Keratinocyte (primary cell): ENCODE measurements at regions not wholly inside any gene's neighbourhood (a gene's known extent, or its start where the extent isn't known, plus 50 kb on each side); places are given as distances from the start of the nearest gene placed in this dataset.

Experiments used
- DNase-seq: peaks from one replicate; pipeline ENCODE4 v3.0.0-alpha.2; 2011; ENCODE audit warnings: low read depth, missing footprints, low spot score
- FAIRE-seq: peaks from 2 replicates; lab custom pipeline; 2011; peaks lifted over from hg19 to GRCh38; lab: Jason Lieb, UNC
- H2AFZ ChIP-seq: 2 replicates; pipeline ENCODE4 v1.6.0; 2012; ENCODE audit warnings: low read length, control low read depth, inconsistent platforms; ENCODE audit not compliant: control insufficient read depth
- H3K27ac ChIP-seq: 2 replicates; pipeline ENCODE4 v1.5.1; 2011; ENCODE audit warnings: low read length; ENCODE audit not compliant: control insufficient read depth, insufficient read depth
- H3K27me3 ChIP-seq: 3 replicates; pipeline ENCODE4 v1.6.0; 2011; ENCODE audit warnings: low read length; ENCODE audit not compliant: control insufficient read depth, insufficient read depth; ENCODE audit errors: extremely low read depth
- H3K36me3 ChIP-seq, 2 experiments: 2 replicates in 1 of 2; 3 replicates in 1 of 2; pipeline ENCODE4 v1.5.1; 2011; ENCODE audit warnings: low read length in 2 of 2, mild to moderate bottlenecking in 1 of 2; ENCODE audit not compliant: control insufficient read depth in 2 of 2, insufficient read depth in 2 of 2; ENCODE audit errors: extremely low read depth in 1 of 2
- H3K4me1 ChIP-seq: 3 replicates; pipeline ENCODE4 v1.5.1; 2011; ENCODE audit warnings: low read length; ENCODE audit not compliant: control insufficient read depth, insufficient read depth; ENCODE audit errors: extremely low read depth
- H3K4me2 ChIP-seq: 3 replicates; pipeline ENCODE4 v1.6.0; 2011; ENCODE audit warnings: low read depth, low read length; ENCODE audit not compliant: control insufficient read depth, insufficient read depth; ENCODE audit errors: extremely low read depth
- H3K4me3 ChIP-seq, 3 experiments: fragments of 200-600 bp in 1 of 3; sonication (generic) in 1 of 3; 2 replicates in 2 of 3; 3 replicates in 1 of 3; pipeline ENCODE4 v1.5.1; 2011 to 2016; ENCODE audit warnings: low read length in 3 of 3, mild to moderate bottlenecking in 3 of 3, control low read depth in 2 of 3, inconsistent platforms in 1 of 3, low read depth in 1 of 3, mixed read lengths in 1 of 3, mixed run types in 1 of 3, moderate library complexity in 1 of 3; ENCODE audit not compliant: control insufficient read depth in 2 of 3, insufficient read depth in 2 of 3; ENCODE audit errors: extremely low read depth in 1 of 3
- H3K79me2 ChIP-seq: 2 replicates; pipeline ENCODE4 v1.6.0; 2012; ENCODE audit warnings: low read length; ENCODE audit not compliant: control insufficient read depth, insufficient read depth
- H3K9ac ChIP-seq: 3 replicates; pipeline ENCODE4 v1.6.0; 2011; ENCODE audit warnings: low read length; ENCODE audit not compliant: control insufficient read depth, insufficient read depth; ENCODE audit errors: extremely low read depth
- H3K9me1 ChIP-seq: 3 replicates; pipeline ENCODE4 v1.6.0; 2011; ENCODE audit warnings: low read length; ENCODE audit not compliant: control insufficient read depth, insufficient read depth; ENCODE audit errors: extremely low read depth
- H3K9me3 ChIP-seq: 2 replicates; pipeline ENCODE4 v1.5.1; 2012; ENCODE audit warnings: low read depth, low read length; ENCODE audit not compliant: control insufficient read depth
- H4K20me1 ChIP-seq: 3 replicates; pipeline ENCODE4 v1.6.0; 2011; ENCODE audit warnings: low read length; ENCODE audit not compliant: control insufficient read depth, insufficient read depth; ENCODE audit errors: extremely low read depth
- CTCF ChIP-seq, 3 experiments: IDR thresholded peaks in 1 of 3; conservative IDR thresholded peaks in 1 of 3; optimal IDR thresholded peaks in 1 of 3; 2 replicates in 2 of 3; 3 replicates in 1 of 3; pipeline versions ENCODE3 to v1.5.1; 2011; ENCODE audit warnings: low read length in 3 of 3, mild to moderate bottlenecking in 3 of 3, moderate library complexity in 2 of 3, control low read depth in 1 of 3, inconsistent platforms in 1 of 3; ENCODE audit not compliant: insufficient read depth in 2 of 3; ENCODE audit errors: extremely low read depth in 1 of 3
- EZH2 ChIP-seq: IDR thresholded peaks from one replicate; pipeline ENCODE4 v1.6.1; 2012; ENCODE audit warnings: inconsistent platforms, mild to moderate bottlenecking, low read length, moderate library complexity
- dilution Hi-C: fragments of 300-500 bp; cut with MboI; formaldehyde crosslinking; loops from one replicate; pipeline ENCODE4 v1.7.0; 2020; ENCODE audit warnings: low sequenced_read_pairs; ENCODE audit not compliant: extremely low pct_ligation_motif_present

GRCh38 chr4:162560073-162560472 is 396.3 kb upstream of the FSTL5 start:
- no peak overlapping the region for H3K9ac ChIP-seq
- no peaks in the 10 kb centered on the region for H3K9me3 ChIP-seq
- H2AFZ ChIP-seq, result no peak overlapping the region
- no peaks in the 10 kb centered on the region for H4K20me1 ChIP-seq
- no peaks in the 10 kb centered on the region for H3K9me1 ChIP-seq
- no peak for FAIRE-seq
- H3K36me3 ChIP-seq, result no peaks in the 10 kb centered on the region
- no peaks in the 10 kb centered on the region for H3K27me3 ChIP-seq
- dilution Hi-C loops, result no loop called here
- no peak overlapping the region for H3K27ac ChIP-seq
- no peak overlapping the region for H3K4me3 ChIP-seq
- no peaks in the 10 kb centered on the region for H3K79me2 ChIP-seq
- H3K4me2 ChIP-seq, result no peak overlapping the region
- no peak for DNase-seq
- no peak for TF ChIP-seq EZH2
- TF ChIP-seq CTCF (optimal IDR thresholded peaks at IDR 0.05 in 1 of 3, IDR thresholded peaks at IDR 0.05 in 1 of 3, conservative IDR thresholded peaks at IDR 0.05 in 1 of 3; ENCODE audit: extremely low read depth in 1 of 3, insufficient read depth in 2 of 3, low read length in 3 of 3), result no peak
- no peaks in the 10 kb centered on the region for H3K4me1 ChIP-seq

GRCh38 chr4:162557516-162558106 is 393.8 kb upstream of the FSTL5 start:
- no peak for DNase-seq
- Histone ChIP-seq H3K79me2 (no peaks in the 10 kb centered on the region), H3K27me3 (no peaks in the 10 kb centered on the region), H3K4me3 (no peak overlapping the region), H3K9ac (no peak overlapping the region), H3K27ac (no peak overlapping the region), H3K9me3 (no peaks in the 10 kb centered on the region), H2AFZ (no peak overlapping the region), H3K4me2 (no peak overlapping the region), H3K9me1 (no peaks in the 10 kb centered on the region), H4K20me1 (no peaks in the 10 kb centered on the region), H3K36me3 (no peaks in the 10 kb centered on the region), H3K4me1 (no peaks in the 10 kb centered on the region)
- dilution Hi-C loops, result no loop called here
- FAIRE-seq, result no peak
- TF ChIP-seq CTCF (optimal IDR thresholded peaks at IDR 0.05 in 1 of 3, IDR thresholded peaks at IDR 0.05 in 1 of 3, conservative IDR thresholded peaks at IDR 0.05 in 1 of 3; ENCODE audit: extremely low read depth in 1 of 3, insufficient read depth in 2 of 3, low read length in 3 of 3) (no peak), EZH2 (no peak)
